ENCODE measurements at regions not wholly inside any gene's neighbourhood (a gene's known extent, or its start where the extent isn't known, plus 50 kb on each side); places are given as distances from the start of the nearest gene placed in this dataset.
"Not testable (repeated sequence)": the region's sequence is repeated elsewhere in the genome, so short reads cannot be mapped to it uniquely, and the experiment has no call there.

DNA sequence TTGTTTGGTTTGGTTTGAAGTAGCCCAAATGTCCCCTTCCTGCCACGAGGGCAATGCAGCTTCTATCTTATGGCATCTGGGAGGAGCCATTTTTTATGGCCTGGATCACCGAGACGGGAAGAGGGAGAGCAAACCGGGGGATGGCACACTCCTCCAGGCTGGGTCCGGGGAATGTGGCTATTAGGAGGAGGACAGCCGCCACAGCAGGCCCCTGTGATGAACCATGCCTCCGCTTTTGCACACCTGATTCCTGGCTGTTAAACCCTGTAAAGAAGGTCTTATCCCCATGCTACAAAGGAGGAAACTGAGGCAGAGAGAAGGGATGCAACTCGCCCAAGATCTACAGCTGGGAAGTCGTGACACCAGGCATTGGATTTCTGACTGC, 157.6 kb downstream of the OR4M2 start:
- no peak for DNase-seq (ENCODE audit: low spot score)
- in situ Hi-C loops (cut with HindIII; ENCODE audit: low sequenced_read_pairs), result no loop called here

GRCh38 chr15:22238276-22238958, 158.1 kb downstream of the OR4M2 start:
- DNase-seq (ENCODE audit: low spot score), result peak; percentile 79
- in situ Hi-C loops (cut with HindIII; ENCODE audit: low sequenced_read_pairs), result not testable (repeated sequence)

DNA sequence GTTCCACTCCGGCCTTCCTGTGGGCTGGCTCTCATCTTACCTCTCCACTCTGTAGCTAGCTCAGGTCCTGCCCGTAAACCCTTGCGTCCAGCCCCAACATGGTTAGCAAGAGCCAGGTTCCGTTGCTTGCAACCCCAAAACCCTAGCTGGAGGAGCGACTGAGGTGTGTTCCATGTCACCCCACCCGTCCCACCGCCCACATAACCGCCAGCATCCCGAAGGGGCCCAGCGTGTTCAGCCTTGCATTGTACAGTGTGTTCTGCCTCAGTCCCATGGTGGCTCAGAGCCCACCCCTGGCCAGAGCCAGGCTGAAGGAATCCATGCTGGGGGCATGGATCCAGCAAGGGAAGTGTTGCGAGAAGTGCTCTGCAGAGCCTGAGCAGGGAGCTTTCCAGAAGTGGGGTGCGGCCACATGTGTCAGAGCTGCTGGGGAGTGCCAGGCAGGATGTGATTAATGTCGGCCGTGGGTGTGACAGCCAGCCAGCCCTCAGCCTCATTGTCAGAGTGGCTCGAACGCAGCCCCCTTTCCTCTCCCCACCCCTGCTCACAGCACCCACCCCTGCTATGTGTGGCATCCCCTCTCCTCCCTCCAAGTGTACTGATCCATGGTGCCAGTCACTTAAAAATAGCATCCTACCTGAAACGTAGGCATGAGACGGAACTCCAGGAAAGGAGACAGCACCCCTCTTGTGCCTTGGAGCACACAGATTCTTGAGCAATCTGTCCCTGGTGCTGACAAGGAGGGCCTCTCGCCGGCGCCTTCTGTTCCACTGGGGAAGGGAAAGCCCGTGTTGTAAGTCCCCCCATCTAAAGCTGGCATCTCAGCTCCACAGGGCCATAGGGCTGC, 158.9 kb downstream of the OR4M2 start:
- peak; percentile 85 for DNase-seq (ENCODE audit: low spot score)
- in situ Hi-C loops (cut with HindIII; ENCODE audit: low sequenced_read_pairs), result not testable (repeated sequence)

DNA sequence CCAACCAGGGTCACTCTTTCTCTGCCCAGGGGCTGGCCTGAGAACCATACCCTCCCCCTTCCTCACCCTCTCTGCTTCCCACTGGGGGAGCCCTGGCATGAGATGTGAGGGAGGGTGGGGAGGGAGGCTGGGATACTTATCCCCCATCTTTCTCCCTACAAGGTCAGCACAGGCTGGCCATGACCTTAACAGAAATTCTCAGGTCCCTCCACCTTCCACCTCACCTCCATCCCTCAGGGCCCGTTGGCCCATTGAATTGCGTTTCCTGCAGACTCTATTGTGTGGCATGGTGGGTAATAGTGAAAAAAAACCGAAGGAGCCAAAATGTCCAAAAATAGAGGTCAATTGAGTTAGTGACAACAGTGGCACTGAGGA, 159.5 kb downstream of the OR4M2 start:
- in situ Hi-C loops (cut with HindIII; ENCODE audit: low sequenced_read_pairs), result no loop called here
- DNase-seq (ENCODE audit: low spot score), result no peak

GRCh38 chr15:22240403-22240802, 160.1 kb downstream of the OR4M2 start:
- in situ Hi-C loops (cut with HindIII; ENCODE audit: low sequenced_read_pairs), result no loop called here
- no peak for DNase-seq (ENCODE audit: low spot score)

DNA sequence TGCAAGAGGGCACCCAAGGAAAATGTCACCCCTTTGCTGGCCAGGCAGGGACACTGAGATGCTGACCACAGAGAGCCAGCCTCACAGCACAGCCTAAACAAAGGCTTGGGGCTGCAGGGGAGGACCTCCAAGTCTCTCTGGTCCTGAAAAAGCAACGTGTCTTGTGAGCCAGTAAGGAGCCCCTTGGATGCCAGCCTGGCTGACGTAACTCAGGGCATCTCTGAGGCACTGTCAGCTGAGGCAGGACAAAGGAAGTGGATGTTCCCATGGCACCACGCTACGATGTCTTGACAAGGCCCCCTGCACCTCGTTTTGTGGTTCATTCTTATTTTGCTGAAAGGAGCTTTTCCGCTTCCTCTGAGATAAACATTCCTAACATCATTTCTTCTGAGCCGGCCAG, 160.7 kb downstream of the OR4M2 start:
- no peak for DNase-seq (ENCODE audit: low spot score)
- in situ Hi-C loops (cut with HindIII; ENCODE audit: low sequenced_read_pairs), result no loop called here

- no peak for DNase-seq (ENCODE audit: low spot score)
- in situ Hi-C loops (cut with HindIII; ENCODE audit: low sequenced_read_pairs), result no loop called here
These were observed 161.1 kb downstream of the OR4M2 start for GRCh38 chr15:22241451-22241850.

DNA sequence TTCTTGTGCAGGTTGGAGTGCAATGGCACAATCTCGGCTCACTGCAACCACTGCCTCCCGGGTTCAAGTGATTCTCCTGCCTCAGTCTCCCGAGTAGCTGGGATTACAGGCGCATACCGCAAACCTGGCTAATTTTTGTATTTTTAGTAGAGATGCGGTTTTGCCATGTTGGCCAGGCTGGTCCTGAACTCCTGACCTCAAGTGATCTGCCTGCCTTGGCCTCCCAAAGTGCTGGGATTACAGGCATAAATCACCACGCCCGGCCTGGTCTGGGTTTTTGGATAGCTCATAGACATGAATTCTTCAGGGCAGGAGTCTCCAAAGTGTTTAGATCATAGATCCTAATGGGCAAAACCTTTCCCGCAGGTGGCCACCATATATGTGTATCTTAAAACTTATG, 162.0 kb downstream of the OR4M2 start:
- DNase-seq (ENCODE audit: low spot score); in situ Hi-C loops (cut with HindIII; ENCODE audit: low sequenced_read_pairs): not testable (repeated sequence)

- in situ Hi-C loops (cut with HindIII; ENCODE audit: low sequenced_read_pairs), result no loop called here
- no peak for DNase-seq (ENCODE audit: low spot score)
These were observed 163.3 kb downstream of the OR4M2 start for GRCh38 chr15:22243440-22244130.

DNA sequence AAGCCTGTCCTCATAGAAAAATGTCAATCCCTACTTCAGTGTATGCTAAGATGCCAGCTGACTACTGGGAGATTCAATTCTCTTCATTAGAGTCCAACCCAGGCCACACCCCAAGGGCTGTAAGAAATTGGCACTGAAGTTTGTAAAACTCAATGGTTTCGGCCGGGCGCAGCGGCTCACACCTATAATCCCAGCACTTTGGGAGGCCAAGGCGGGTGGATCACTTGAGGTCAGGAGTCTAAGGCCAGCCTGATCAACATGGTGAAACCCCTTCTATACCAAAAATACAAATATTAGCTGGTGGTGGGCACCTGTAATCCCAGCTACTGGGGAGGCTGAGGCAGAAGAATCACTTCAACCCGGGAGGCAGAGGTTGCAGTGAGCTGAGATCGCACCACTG, 169.2 kb downstream of the OR4M2 start:
- in situ Hi-C loops (cut with HindIII; ENCODE audit: low sequenced_read_pairs); DNase-seq (ENCODE audit: low spot score): not testable (repeated sequence)

GRCh38 chr15:22250501-22251290, 170.4 kb downstream of the OR4M2 start:
- DNase-seq (ENCODE audit: low spot score); in situ Hi-C loops (cut with HindIII; ENCODE audit: low sequenced_read_pairs): not testable (repeated sequence)

DNA sequence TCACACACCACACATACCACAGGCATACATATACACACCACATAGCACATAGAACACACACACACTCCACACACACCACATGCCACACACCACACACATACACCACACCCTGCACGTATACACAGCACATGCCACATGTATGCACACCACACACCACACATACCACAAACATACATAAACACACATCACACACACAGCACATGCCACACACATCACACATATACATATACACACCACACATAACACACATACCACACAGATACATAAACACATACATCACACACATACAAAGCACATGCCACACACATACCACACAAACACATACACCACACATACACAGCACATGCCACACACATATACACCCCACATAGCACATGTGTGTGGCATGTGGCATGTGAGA, 171.1 kb downstream of the OR4M2 start:
- in situ Hi-C loops (cut with HindIII; ENCODE audit: low sequenced_read_pairs), result no loop called here
- DNase-seq (ENCODE audit: low spot score), result no peak

GRCh38 chr15:22252047-22252446, 171.7 kb downstream of the OR4M2 start:
- in situ Hi-C loops (cut with HindIII; ENCODE audit: low sequenced_read_pairs); DNase-seq (ENCODE audit: low spot score): not testable (repeated sequence)

GRCh38 chr15:22252521-22252920, 172.2 kb downstream of the OR4M2 start:
- DNase-seq (ENCODE audit: low spot score); in situ Hi-C loops (cut with HindIII; ENCODE audit: low sequenced_read_pairs): not testable (repeated sequence)

GRCh38 chr15:22253002-22253675, 172.8 kb downstream of the OR4M2 start:
- in situ Hi-C loops (cut with HindIII; ENCODE audit: low sequenced_read_pairs); DNase-seq (ENCODE audit: low spot score): not testable (repeated sequence)

GRCh38 chr15:22253676-22254408, 173.5 kb downstream of the OR4M2 start:
- in situ Hi-C loops (cut with HindIII; ENCODE audit: low sequenced_read_pairs), result no loop called here
- DNase-seq (ENCODE audit: low spot score), result no peak

DNA sequence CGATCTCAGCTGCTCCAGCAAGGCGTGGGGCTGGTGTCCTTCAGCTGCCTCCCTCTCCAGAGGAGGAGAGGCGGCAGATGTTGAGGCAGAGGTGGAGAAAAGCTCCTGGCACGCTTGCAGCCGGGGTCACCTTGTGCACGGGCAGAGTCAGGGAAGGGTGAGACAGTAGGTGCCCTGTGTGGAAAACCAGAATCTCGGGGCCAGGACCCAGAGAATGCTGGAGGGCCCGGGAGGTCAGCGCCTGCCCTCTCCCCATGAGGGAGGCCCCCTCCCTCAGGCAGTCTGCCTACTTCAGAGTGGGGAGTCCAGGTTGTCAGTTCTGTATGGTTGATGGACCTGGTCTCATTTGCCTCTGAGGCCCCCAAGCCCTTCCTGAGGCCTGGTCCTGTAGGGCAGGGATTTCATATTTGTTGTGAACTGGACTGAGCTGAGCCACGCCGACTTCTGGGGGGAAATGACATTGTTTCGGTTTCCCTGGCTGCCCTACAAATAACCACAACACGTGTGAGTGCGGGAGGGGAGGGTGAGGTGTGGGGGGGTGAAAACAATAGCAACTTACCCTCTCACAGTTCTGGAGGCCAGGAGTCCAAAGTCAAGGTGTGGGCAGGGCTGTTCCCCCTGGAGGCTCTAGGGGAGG, 174.2 kb downstream of the OR4M2 start:
- in situ Hi-C loops (cut with HindIII; ENCODE audit: low sequenced_read_pairs); DNase-seq (ENCODE audit: low spot score): not testable (repeated sequence)

- DNase-seq (ENCODE audit: low spot score); in situ Hi-C loops (cut with HindIII; ENCODE audit: low sequenced_read_pairs): not testable (repeated sequence)
These were observed 175.3 kb downstream of the OR4M2 start for GRCh38 chr15:22255606-22256005.
